IMR-90 (cell line): ENCODE measurements at regions not wholly inside any gene's neighbourhood (a gene's known extent, or its start where the extent isn't known, plus 50 kb on each side); places are given as distances from the start of the nearest gene placed in this dataset.

Experiments used
- ATAC-seq: fragments of 200-7000 bp; cut with Tn5 transposase; 2 replicates; pipeline ENCODE4 v1.9.1; 2020; ENCODE audit warnings: low read depth, mild to moderate bottlenecking, moderate library complexity
- BruUV-seq: library from RNA; stranded (reverse); fragments of 400-500 nt; replicated peaks from 2 replicates; lab custom pipeline; 2021; lab: Mats Ljungman, UMichigan
- CTCF ChIA-PET: fragments of 300-600 bp; formaldehyde crosslinking; extraction: SDS; loops from one replicate; lab custom pipeline; 2021; ENCODE audit warnings: antibody characterized with exemption; lab: Yijun Ruan, JAX
- POLR2A ChIA-PET: fragments of 300-600 bp; sonication (Branson Sonifier 250); formaldehyde crosslinking; loops from one replicate; lab custom pipeline; 2022; ENCODE audit warnings: antibody characterized with exemption; ENCODE audit not compliant: unreplicated experiment; lab: Charles Lee
- DNase-seq: peaks from one replicate; pipeline ENCODE4 v3.0.0; 2013
- H2AFZ ChIP-seq: replicated peaks from 2 replicates; pipeline ENCODE3; 2013; ENCODE audit warnings: low read length, mild to moderate bottlenecking; ENCODE audit not compliant: poor library complexity
- H2AK5ac ChIP-seq: 2 replicates; pipeline ENCODE4 v1.6.1; 2013; ENCODE audit warnings: low read depth, low read length, inconsistent platforms
- H2AK9ac ChIP-seq: replicated peaks from 2 replicates; pipeline ENCODE3; 2013; ENCODE audit warnings: mild to moderate bottlenecking, low read depth, low read length, moderate library complexity; ENCODE audit not compliant: poor library complexity
- H2BK120ac ChIP-seq: 2 replicates; pipeline ENCODE4 v1.6.1; 2013; ENCODE audit warnings: low read depth, low read length, inconsistent platforms
- H2BK15ac ChIP-seq: 3 replicates; pipeline ENCODE4 v1.6.1; 2013; ENCODE audit warnings: low read depth, low read length, inconsistent platforms
- H2BK20ac ChIP-seq: 2 replicates; pipeline ENCODE4 v1.6.1; 2013; ENCODE audit warnings: low read depth, mild to moderate bottlenecking, inconsistent platforms, low read length, moderate library complexity
- H2BK5ac ChIP-seq: 2 replicates; pipeline ENCODE4 v1.6.1; 2013; ENCODE audit warnings: mild to moderate bottlenecking, low read depth, low read length, inconsistent platforms; ENCODE audit not compliant: poor library complexity, severe bottlenecking
- H3K14ac ChIP-seq: replicated peaks from 2 replicates; pipeline ENCODE4 v1.6.1; 2013; ENCODE audit warnings: low read depth, low read length, inconsistent platforms
- H3K18ac ChIP-seq: 2 replicates; pipeline ENCODE4 v1.6.1; 2013; ENCODE audit warnings: low read depth, low read length, control low read depth
- H3K23ac ChIP-seq: 2 replicates; pipeline ENCODE4 v1.6.1; 2013; ENCODE audit warnings: low read depth, low read length, inconsistent platforms
- H3K27ac ChIP-seq: 2 replicates; pipeline ENCODE4 v1.5.1; 2013; ENCODE audit warnings: mild to moderate bottlenecking, control low read depth, low read length; ENCODE audit not compliant: insufficient read depth
- H3K27me3 ChIP-seq: 2 replicates; pipeline ENCODE4 v1.6.1; 2013; ENCODE audit warnings: low read length; ENCODE audit not compliant: control insufficient read depth, insufficient read depth
- H3K36me3 ChIP-seq: 2 replicates; pipeline ENCODE4 v1.6.1; 2013; ENCODE audit warnings: low read length, mixed read lengths; ENCODE audit not compliant: control insufficient read depth, insufficient read depth
- H3K4ac ChIP-seq: 2 replicates; pipeline ENCODE4 v1.6.1; 2013; ENCODE audit warnings: low read depth, low read length, inconsistent platforms
- H3K4me1 ChIP-seq: 2 replicates; pipeline ENCODE4 v1.6.1; 2013; ENCODE audit warnings: low read length, mixed read lengths; ENCODE audit not compliant: control insufficient read depth, insufficient read depth
- H3K4me2 ChIP-seq: 2 replicates; pipeline ENCODE4 v1.6.1; 2013; ENCODE audit warnings: low read depth, mild to moderate bottlenecking, control low read depth, low read length, moderate library complexity
- H3K4me3 ChIP-seq: 2 replicates; pipeline ENCODE4 v1.5.1; 2013; ENCODE audit warnings: low read depth, mild to moderate bottlenecking, control low read depth, low read length, moderate library complexity; ENCODE audit not compliant: insufficient read depth
- H3K56ac ChIP-seq: 2 replicates; pipeline ENCODE4 v1.6.1; 2013; ENCODE audit warnings: low read length, inconsistent platforms; ENCODE audit not compliant: insufficient read depth; ENCODE audit errors: extremely low read depth
- H3K79me1 ChIP-seq, 2 experiments: 2 replicates each; pipeline ENCODE4 v1.6.1; 2013; ENCODE audit warnings: low read length in 2 of 2, inconsistent platforms in 1 of 2, low read depth in 1 of 2
- H3K9ac ChIP-seq: 2 replicates; pipeline ENCODE4 v1.6.1; 2013; ENCODE audit warnings: low read depth, low read length, control low read depth
- H3K9me1 ChIP-seq: 2 replicates; pipeline ENCODE4 v1.6.1; 2013; ENCODE audit warnings: low read length, inconsistent platforms; ENCODE audit not compliant: insufficient read depth
- H3K9me3 ChIP-seq: 2 replicates; pipeline ENCODE4 v1.6.1; 2013; ENCODE audit warnings: low read length; ENCODE audit not compliant: control insufficient read depth, insufficient read depth
- H4K20me1 ChIP-seq: 2 replicates; pipeline ENCODE4 v1.6.1; 2013; ENCODE audit warnings: low read length, inconsistent platforms; ENCODE audit not compliant: insufficient read depth
- H4K5ac ChIP-seq: 2 replicates; pipeline ENCODE4 v1.6.1; 2013; ENCODE audit warnings: mild to moderate bottlenecking, low read depth, low read length, control low read depth
- H4K8ac ChIP-seq, 2 experiments: 2 replicates each; pipeline ENCODE4 v1.6.1; 2013; ENCODE audit warnings: low read depth in 2 of 2, low read length in 2 of 2, control low read depth in 1 of 2, inconsistent platforms in 1 of 2
- H4K91ac ChIP-seq: 2 replicates; pipeline ENCODE4 v1.6.1; 2013; ENCODE audit warnings: low read depth, low read length, inconsistent platforms; ENCODE audit not compliant: insufficient read depth
- BHLHE40 ChIP-seq: fragments of 150-350 bp; IDR thresholded peaks from 2 replicates; pipeline ENCODE4 v1.6.1; 2016; ENCODE audit warnings: mild to moderate bottlenecking, low read depth, low read length
- CEBPB ChIP-seq: IDR thresholded peaks from 2 replicates; pipeline ENCODE4 v1.6.1; 2012; ENCODE audit warnings: low read depth, low read length, improper control_type of control experiment
- CHD1 ChIP-seq: IDR thresholded peaks from 2 replicates; pipeline ENCODE4 v1.6.1; 2012; ENCODE audit warnings: low read depth, low read length, improper control_type of control experiment
- FOS ChIP-seq: fragments of 150-350 bp; IDR thresholded peaks from 2 replicates; pipeline ENCODE4 v1.6.1; 2016; ENCODE audit warnings: low read depth, low read length
- MAFK ChIP-seq: IDR thresholded peaks from 2 replicates; pipeline ENCODE4 v1.6.1; 2012; ENCODE audit warnings: low read depth, low read length, improper control_type of control experiment
- MAZ ChIP-seq: IDR thresholded peaks from 2 replicates; pipeline ENCODE4 v1.6.1; 2012; ENCODE audit warnings: low read depth, mild to moderate bottlenecking, low read length, improper control_type of control experiment, moderate library complexity, borderline replicate concordance
- MXI1 ChIP-seq: IDR thresholded peaks from 2 replicates; pipeline ENCODE4 v1.6.1; 2012; ENCODE audit warnings: low read depth, mild to moderate bottlenecking, low read length, moderate library complexity, borderline replicate concordance
- NFE2L2 ChIP-seq: fragments of 150-350 bp; IDR thresholded peaks from 2 replicates; pipeline ENCODE4 v1.6.1; 2016; ENCODE audit warnings: low read depth, mild to moderate bottlenecking, low read length
- POLR2A ChIP-seq: IDR thresholded peaks from 2 replicates; pipeline ENCODE4 v1.6.1; 2012; ENCODE audit warnings: mild to moderate bottlenecking, low read depth, low read length
- RAD21 ChIP-seq: IDR thresholded peaks from 2 replicates; pipeline ENCODE4 v1.6.1; 2012; ENCODE audit warnings: low read length, improper control_type of control experiment
- RCOR1 ChIP-seq: IDR thresholded peaks from 2 replicates; pipeline ENCODE4 v1.6.1; 2012; ENCODE audit warnings: mild to moderate bottlenecking, low read length, improper control_type of control experiment; ENCODE audit not compliant: insufficient replicate concordance
- RFX5 ChIP-seq: IDR thresholded peaks from 2 replicates; pipeline ENCODE4 v1.8.0; 2012; ENCODE audit warnings: low read depth, mild to moderate bottlenecking, low read length, moderate library complexity
- SMC3 ChIP-seq: fragments of 150-350 bp; IDR thresholded peaks from 2 replicates; pipeline ENCODE4 v1.6.1; 2016; ENCODE audit warnings: low read depth, mild to moderate bottlenecking, antibody characterized with exemption, low read length, moderate library complexity
- WGBS, 2 experiments: methylation state at CpG; one replicate each; pipeline versions ENCODE4 v1.1.5 to v1.1.7; 2013; ENCODE audit warnings: missing lambda C conversion rate in 2 of 2; ENCODE audit not compliant: insufficient read length in 1 of 2; ENCODE audit errors: extremely low coverage in 2 of 2; 5-methylcytosine and 5-hydroxymethylcytosine counted together
- dilution Hi-C: fragments of 300-500 bp; cut with HindIII; formaldehyde crosslinking; loops from one replicate; pipeline ENCODE4 v1.14.3; 2018; ENCODE audit warnings: low sequenced_read_pairs; ENCODE audit not compliant: unreplicated experiment
- in situ Hi-C: fragments of 300-500 bp; cut with MboI; formaldehyde crosslinking; loops from 3 replicates; pipeline ENCODE4 v1.14.3; 2019; ENCODE audit warnings: low sequenced_read_pairs, inconsistent platforms, mixed read lengths
- intact Hi-C: fragments of 100-400 bp; cut with micrococcal nuclease; formaldehyde crosslinking; loops from 2 replicates; pipeline ENCODE4 v1.10.0; 2022
- TF ChIP-seq, protein P1 (sequence below): conservative IDR thresholded peaks from 2 replicates; pipeline ENCODE4 v1.5.1; 2012; ENCODE audit warnings: mild to moderate bottlenecking, low read depth, low read length, improper control_type of control experiment
- TF ChIP-seq, protein P2 (sequence below): fragments of 150-350 bp; IDR thresholded peaks from 2 replicates; pipeline ENCODE4 v1.6.1; 2016; ENCODE audit warnings: low read depth, mild to moderate bottlenecking, low read length, moderate library complexity, borderline replicate concordance
- TF ChIP-seq, protein P3 (sequence below): fragments of 150-350 bp; IDR thresholded peaks from 2 replicates; pipeline ENCODE4 v1.6.1; 2017; ENCODE audit warnings: mild to moderate bottlenecking, antibody characterized with exemption, low read length, low read depth

DNA sequence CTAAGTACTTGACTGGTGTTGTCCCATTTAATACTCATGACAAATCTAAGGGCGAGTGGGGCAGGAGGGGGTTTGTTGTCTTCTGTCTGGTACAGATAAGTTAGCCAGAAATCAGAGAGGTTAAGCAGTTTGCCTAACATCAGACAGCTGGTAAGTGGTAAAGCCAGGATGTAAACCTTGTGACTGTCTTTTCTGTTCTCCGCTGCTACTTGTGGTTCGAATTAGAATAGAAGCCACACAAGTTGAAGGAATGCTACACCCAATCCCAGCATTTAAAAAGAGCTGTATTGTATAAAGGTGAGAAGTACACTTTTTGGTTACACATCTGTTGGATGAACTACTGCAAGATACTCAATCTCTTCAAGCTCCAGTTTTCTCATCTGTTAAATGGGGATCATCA, 474.7 kb upstream of the SUCLG2 start:
- Histone ChIP-seq H4K20me1 (no peaks in the 10 kb centered on the region), H3K79me1 (no peaks in the 10 kb centered on the region), H3K9me1 (no peaks in the 10 kb centered on the region), H4K8ac (no peak overlapping the region), H3K27me3 (no peaks in the 10 kb centered on the region), H2AK9ac (no peak overlapping the region), H2BK120ac (no peak overlapping the region), H2AFZ (no peak overlapping the region), H3K56ac (no peak overlapping the region), H3K9ac (no peak overlapping the region), H2BK5ac (no peak overlapping the region), H2BK15ac (no peak overlapping the region), H3K4ac (no peak overlapping the region), H2BK20ac (no peak overlapping the region), H4K91ac (no peak overlapping the region), H3K27ac (no peak overlapping the region), H3K4me1 (no peaks in the 10 kb centered on the region), H3K4me3 (no peak overlapping the region), H2AK5ac (no peak overlapping the region), H4K5ac (no peak overlapping the region), H3K9me3 (peaks cover 4% of the 10 kb centered on the region; the same call in 1 of the 2 replicates), H3K4me2 (no peak overlapping the region), H3K23ac (no peak overlapping the region), H3K36me3 (no peaks in the 10 kb centered on the region), H3K14ac (no peak overlapping the region), H3K18ac (no peak overlapping the region)
- no TSS peak for BruUV-seq
- ATAC-seq (no peak), DNase-seq (no peak)
- ChIA-PET CTCF (interaction anchor here (1.3 kb wide), 1 partner anchor 22 kb away, joined by 3 read pairs; no protein-coding TSS in a partner anchor), POLR2A (no interaction called here)
- in situ Hi-C loops = no loop called here
- intact Hi-C loops = no loop called here
- WGBS, 2 experiments = no CpG with 5 or more reads among the region's 3 CpGs
- TF ChIP-seq, protein P1, sequence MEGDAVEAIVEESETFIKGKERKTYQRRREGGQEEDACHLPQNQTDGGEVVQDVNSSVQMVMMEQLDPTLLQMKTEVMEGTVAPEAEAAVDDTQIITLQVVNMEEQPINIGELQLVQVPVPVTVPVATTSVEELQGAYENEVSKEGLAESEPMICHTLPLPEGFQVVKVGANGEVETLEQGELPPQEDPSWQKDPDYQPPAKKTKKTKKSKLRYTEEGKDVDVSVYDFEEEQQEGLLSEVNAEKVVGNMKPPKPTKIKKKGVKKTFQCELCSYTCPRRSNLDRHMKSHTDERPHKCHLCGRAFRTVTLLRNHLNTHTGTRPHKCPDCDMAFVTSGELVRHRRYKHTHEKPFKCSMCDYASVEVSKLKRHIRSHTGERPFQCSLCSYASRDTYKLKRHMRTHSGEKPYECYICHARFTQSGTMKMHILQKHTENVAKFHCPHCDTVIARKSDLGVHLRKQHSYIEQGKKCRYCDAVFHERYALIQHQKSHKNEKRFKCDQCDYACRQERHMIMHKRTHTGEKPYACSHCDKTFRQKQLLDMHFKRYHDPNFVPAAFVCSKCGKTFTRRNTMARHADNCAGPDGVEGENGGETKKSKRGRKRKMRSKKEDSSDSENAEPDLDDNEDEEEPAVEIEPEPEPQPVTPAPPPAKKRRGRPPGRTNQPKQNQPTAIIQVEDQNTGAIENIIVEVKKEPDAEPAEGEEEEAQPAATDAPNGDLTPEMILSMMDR = no peak
- no peak for TF ChIP-seq CEBPB
- TF ChIP-seq MAZ = no peak
- TF ChIP-seq SMC3 = no peak
- no peak for TF ChIP-seq FOS
- no peak for TF ChIP-seq MXI1
- no peak for TF ChIP-seq CHD1
- TF ChIP-seq, protein P2, sequence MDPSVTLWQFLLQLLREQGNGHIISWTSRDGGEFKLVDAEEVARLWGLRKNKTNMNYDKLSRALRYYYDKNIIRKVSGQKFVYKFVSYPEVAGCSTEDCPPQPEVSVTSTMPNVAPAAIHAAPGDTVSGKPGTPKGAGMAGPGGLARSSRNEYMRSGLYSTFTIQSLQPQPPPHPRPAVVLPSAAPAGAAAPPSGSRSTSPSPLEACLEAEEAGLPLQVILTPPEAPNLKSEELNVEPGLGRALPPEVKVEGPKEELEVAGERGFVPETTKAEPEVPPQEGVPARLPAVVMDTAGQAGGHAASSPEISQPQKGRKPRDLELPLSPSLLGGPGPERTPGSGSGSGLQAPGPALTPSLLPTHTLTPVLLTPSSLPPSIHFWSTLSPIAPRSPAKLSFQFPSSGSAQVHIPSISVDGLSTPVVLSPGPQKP = no peak
- TF ChIP-seq RFX5 = no peak
- TF ChIP-seq RCOR1 = no peak
- no peak for TF ChIP-seq RAD21
- TF ChIP-seq MAFK = no peak
- no peak for TF ChIP-seq POLR2A
- TF ChIP-seq NFE2L2 = no peak
- TF ChIP-seq, protein P3, sequence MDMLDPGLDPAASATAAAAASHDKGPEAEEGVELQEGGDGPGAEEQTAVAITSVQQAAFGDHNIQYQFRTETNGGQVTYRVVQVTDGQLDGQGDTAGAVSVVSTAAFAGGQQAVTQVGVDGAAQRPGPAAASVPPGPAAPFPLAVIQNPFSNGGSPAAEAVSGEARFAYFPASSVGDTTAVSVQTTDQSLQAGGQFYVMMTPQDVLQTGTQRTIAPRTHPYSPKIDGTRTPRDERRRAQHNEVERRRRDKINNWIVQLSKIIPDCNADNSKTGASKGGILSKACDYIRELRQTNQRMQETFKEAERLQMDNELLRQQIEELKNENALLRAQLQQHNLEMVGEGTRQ = no peak
- TF ChIP-seq BHLHE40 = no peak
- dilution Hi-C loops = no loop called here
